ENCODE measurements at regions not wholly inside any gene's neighbourhood (a gene's known extent, or its start where the extent isn't known, plus 50 kb on each side); places are given as distances from the start of the nearest gene placed in this dataset.

GRCh38 chr13:40480012-40480914, 186.2 kb downstream of the FOXO1 start:
- no peak for DNase-seq (ENCODE audit: low spot score)

- DNase-seq (ENCODE audit: low spot score), result no peak
Observed at GRCh38 chr13:40480915-40481516, 185.4 kb downstream of the FOXO1 start.

GRCh38 chr13:40483601-40484000, 182.8 kb downstream of the FOXO1 start:
- DNase-seq (ENCODE audit: low spot score), result no peak

- DNase-seq (ENCODE audit: low spot score), result no peak
Observed at GRCh38 chr13:40484101-40484800, 182.2 kb downstream of the FOXO1 start.

GRCh38 chr13:40484974-40485373, 181.5 kb downstream of the FOXO1 start:
- no peak for DNase-seq (ENCODE audit: low spot score)

- no peak for DNase-seq (ENCODE audit: low spot score)
Observed at GRCh38 chr13:40485611-40486517, 180.6 kb downstream of the FOXO1 start.

GRCh38 chr13:40486518-40487163, 179.8 kb downstream of the FOXO1 start:
- no peak for DNase-seq (ENCODE audit: low spot score)

- no peak for DNase-seq (ENCODE audit: low spot score)
Observed at GRCh38 chr13:40488869-40489391, 177.5 kb downstream of the FOXO1 start.

GRCh38 chr13:40490086-40490758, 176.2 kb downstream of the FOXO1 start:
- DNase-seq (ENCODE audit: low spot score), result no peak

- DNase-seq (ENCODE audit: low spot score), result peak; percentile 62
Observed at GRCh38 chr13:40492511-40492910, 173.9 kb downstream of the FOXO1 start.

- peak; percentile 34 for DNase-seq (ENCODE audit: low spot score)
Observed at GRCh38 chr13:40494513-40494912, 171.9 kb downstream of the FOXO1 start.

GRCh38 chr13:40494946-40495620, 171.4 kb downstream of the FOXO1 start:
- no peak for DNase-seq (ENCODE audit: low spot score)

- no peak for DNase-seq (ENCODE audit: low spot score)
Observed at GRCh38 chr13:40495621-40496001, 170.8 kb downstream of the FOXO1 start.

GRCh38 chr13:40496035-40496810, 170.2 kb downstream of the FOXO1 start:
- no peak for DNase-seq (ENCODE audit: low spot score)

- DNase-seq (ENCODE audit: low spot score), result no peak
Observed at GRCh38 chr13:40498461-40498860, 168.0 kb downstream of the FOXO1 start.

- no peak for DNase-seq (ENCODE audit: low spot score)
Observed at GRCh38 chr13:40502236-40502635, 164.2 kb downstream of the FOXO1 start.

GRCh38 chr13:40503011-40503410, 163.4 kb downstream of the FOXO1 start:
- DNase-seq (ENCODE audit: low spot score), result no peak

GRCh38 chr13:40503966-40504591, 162.4 kb downstream of the FOXO1 start:
- DNase-seq (ENCODE audit: low spot score), result no peak

GRCh38 chr13:40504641-40505040, 161.8 kb downstream of the FOXO1 start:
- no peak for DNase-seq (ENCODE audit: low spot score)
